ENCODE measurements at regions not wholly inside any gene's neighbourhood (a gene's known extent, or its start where the extent isn't known, plus 50 kb on each side); places are given as distances from the start of the nearest gene placed in this dataset.

GRCh38 chr18:51726614-51727013 is 529.1 kb upstream of the MEX3C start:
- no peak for TF ChIP-seq EZH2 (IDR thresholded peaks at IDR 0.05; ENCODE audit: low read length, unreplicated experiment)
- TF ChIP-seq, protein P1, sequence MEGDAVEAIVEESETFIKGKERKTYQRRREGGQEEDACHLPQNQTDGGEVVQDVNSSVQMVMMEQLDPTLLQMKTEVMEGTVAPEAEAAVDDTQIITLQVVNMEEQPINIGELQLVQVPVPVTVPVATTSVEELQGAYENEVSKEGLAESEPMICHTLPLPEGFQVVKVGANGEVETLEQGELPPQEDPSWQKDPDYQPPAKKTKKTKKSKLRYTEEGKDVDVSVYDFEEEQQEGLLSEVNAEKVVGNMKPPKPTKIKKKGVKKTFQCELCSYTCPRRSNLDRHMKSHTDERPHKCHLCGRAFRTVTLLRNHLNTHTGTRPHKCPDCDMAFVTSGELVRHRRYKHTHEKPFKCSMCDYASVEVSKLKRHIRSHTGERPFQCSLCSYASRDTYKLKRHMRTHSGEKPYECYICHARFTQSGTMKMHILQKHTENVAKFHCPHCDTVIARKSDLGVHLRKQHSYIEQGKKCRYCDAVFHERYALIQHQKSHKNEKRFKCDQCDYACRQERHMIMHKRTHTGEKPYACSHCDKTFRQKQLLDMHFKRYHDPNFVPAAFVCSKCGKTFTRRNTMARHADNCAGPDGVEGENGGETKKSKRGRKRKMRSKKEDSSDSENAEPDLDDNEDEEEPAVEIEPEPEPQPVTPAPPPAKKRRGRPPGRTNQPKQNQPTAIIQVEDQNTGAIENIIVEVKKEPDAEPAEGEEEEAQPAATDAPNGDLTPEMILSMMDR (conservative IDR thresholded peaks at IDR 0.05; ENCODE audit: low read depth, low read length): no peak
